Keratinocyte (primary cell): ENCODE measurements at regions not wholly inside any gene's neighbourhood (a gene's known extent, or its start where the extent isn't known, plus 50 kb on each side); places are given as distances from the start of the nearest gene placed in this dataset.
A peak's percentile ranks its signal among the peaks of the same experiment; 100 is the strongest.

Experiments
- DNase-seq: peaks from one replicate; pipeline ENCODE4 v3.0.0-alpha.2; 2011; ENCODE audit warnings: low read depth, missing footprints, low spot score
- FAIRE-seq: peaks from 2 replicates; lab custom pipeline; 2011; peaks lifted over from hg19 to GRCh38; lab: Jason Lieb, UNC
- H2AFZ ChIP-seq: 2 replicates; pipeline ENCODE4 v1.6.0; 2012; ENCODE audit warnings: low read length, control low read depth, inconsistent platforms; ENCODE audit not compliant: control insufficient read depth
- H3K27ac ChIP-seq: 2 replicates; pipeline ENCODE4 v1.5.1; 2011; ENCODE audit warnings: low read length; ENCODE audit not compliant: control insufficient read depth, insufficient read depth
- H3K27me3 ChIP-seq: 3 replicates; pipeline ENCODE4 v1.6.0; 2011; ENCODE audit warnings: low read length; ENCODE audit not compliant: control insufficient read depth, insufficient read depth; ENCODE audit errors: extremely low read depth
- H3K36me3 ChIP-seq, 2 experiments: 2 replicates in 1 of 2; 3 replicates in 1 of 2; pipeline ENCODE4 v1.5.1; 2011; ENCODE audit warnings: low read length in 2 of 2, mild to moderate bottlenecking in 1 of 2; ENCODE audit not compliant: control insufficient read depth in 2 of 2, insufficient read depth in 2 of 2; ENCODE audit errors: extremely low read depth in 1 of 2
- H3K4me1 ChIP-seq: 3 replicates; pipeline ENCODE4 v1.5.1; 2011; ENCODE audit warnings: low read length; ENCODE audit not compliant: control insufficient read depth, insufficient read depth; ENCODE audit errors: extremely low read depth
- H3K4me2 ChIP-seq: 3 replicates; pipeline ENCODE4 v1.6.0; 2011; ENCODE audit warnings: low read depth, low read length; ENCODE audit not compliant: control insufficient read depth, insufficient read depth; ENCODE audit errors: extremely low read depth
- H3K4me3 ChIP-seq, 3 experiments: fragments of 200-600 bp in 1 of 3; sonication (generic) in 1 of 3; 2 replicates in 2 of 3; 3 replicates in 1 of 3; pipeline ENCODE4 v1.5.1; 2011 to 2016; ENCODE audit warnings: low read length in 3 of 3, mild to moderate bottlenecking in 3 of 3, control low read depth in 2 of 3, inconsistent platforms in 1 of 3, low read depth in 1 of 3, mixed read lengths in 1 of 3, mixed run types in 1 of 3, moderate library complexity in 1 of 3; ENCODE audit not compliant: control insufficient read depth in 2 of 3, insufficient read depth in 2 of 3; ENCODE audit errors: extremely low read depth in 1 of 3
- H3K79me2 ChIP-seq: 2 replicates; pipeline ENCODE4 v1.6.0; 2012; ENCODE audit warnings: low read length; ENCODE audit not compliant: control insufficient read depth, insufficient read depth
- H3K9ac ChIP-seq: 3 replicates; pipeline ENCODE4 v1.6.0; 2011; ENCODE audit warnings: low read length; ENCODE audit not compliant: control insufficient read depth, insufficient read depth; ENCODE audit errors: extremely low read depth
- H3K9me1 ChIP-seq: 3 replicates; pipeline ENCODE4 v1.6.0; 2011; ENCODE audit warnings: low read length; ENCODE audit not compliant: control insufficient read depth, insufficient read depth; ENCODE audit errors: extremely low read depth
- H3K9me3 ChIP-seq: 2 replicates; pipeline ENCODE4 v1.5.1; 2012; ENCODE audit warnings: low read depth, low read length; ENCODE audit not compliant: control insufficient read depth
- H4K20me1 ChIP-seq: 3 replicates; pipeline ENCODE4 v1.6.0; 2011; ENCODE audit warnings: low read length; ENCODE audit not compliant: control insufficient read depth, insufficient read depth; ENCODE audit errors: extremely low read depth
- EZH2 ChIP-seq: IDR thresholded peaks from one replicate; pipeline ENCODE4 v1.6.1; 2012; ENCODE audit warnings: inconsistent platforms, mild to moderate bottlenecking, low read length, moderate library complexity
- dilution Hi-C: fragments of 300-500 bp; cut with MboI; formaldehyde crosslinking; loops from one replicate; pipeline ENCODE4 v1.7.0; 2020; ENCODE audit warnings: low sequenced_read_pairs; ENCODE audit not compliant: extremely low pct_ligation_motif_present
- TF ChIP-seq, protein P1 (sequence below), 3 experiments: IDR thresholded peaks in 1 of 3; conservative IDR thresholded peaks in 1 of 3; optimal IDR thresholded peaks in 1 of 3; 2 replicates in 2 of 3; 3 replicates in 1 of 3; pipeline versions ENCODE3 to v1.5.1; 2011; ENCODE audit warnings: low read length in 3 of 3, mild to moderate bottlenecking in 3 of 3, moderate library complexity in 2 of 3, control low read depth in 1 of 3, inconsistent platforms in 1 of 3; ENCODE audit not compliant: insufficient read depth in 2 of 3; ENCODE audit errors: extremely low read depth in 1 of 3

GRCh38 chr20:53806683-53807401 lies 213.2 kb upstream of the ZNF217 start:
- H3K4me2 ChIP-seq: peak overlapping the region; percentile 12
- H2AFZ ChIP-seq: peak overlapping the region; percentile 2
- no peak for DNase-seq
- no peak for FAIRE-seq
- dilution Hi-C loops: no loop called here
- no peak for TF ChIP-seq EZH2
- TF ChIP-seq, protein P1, sequence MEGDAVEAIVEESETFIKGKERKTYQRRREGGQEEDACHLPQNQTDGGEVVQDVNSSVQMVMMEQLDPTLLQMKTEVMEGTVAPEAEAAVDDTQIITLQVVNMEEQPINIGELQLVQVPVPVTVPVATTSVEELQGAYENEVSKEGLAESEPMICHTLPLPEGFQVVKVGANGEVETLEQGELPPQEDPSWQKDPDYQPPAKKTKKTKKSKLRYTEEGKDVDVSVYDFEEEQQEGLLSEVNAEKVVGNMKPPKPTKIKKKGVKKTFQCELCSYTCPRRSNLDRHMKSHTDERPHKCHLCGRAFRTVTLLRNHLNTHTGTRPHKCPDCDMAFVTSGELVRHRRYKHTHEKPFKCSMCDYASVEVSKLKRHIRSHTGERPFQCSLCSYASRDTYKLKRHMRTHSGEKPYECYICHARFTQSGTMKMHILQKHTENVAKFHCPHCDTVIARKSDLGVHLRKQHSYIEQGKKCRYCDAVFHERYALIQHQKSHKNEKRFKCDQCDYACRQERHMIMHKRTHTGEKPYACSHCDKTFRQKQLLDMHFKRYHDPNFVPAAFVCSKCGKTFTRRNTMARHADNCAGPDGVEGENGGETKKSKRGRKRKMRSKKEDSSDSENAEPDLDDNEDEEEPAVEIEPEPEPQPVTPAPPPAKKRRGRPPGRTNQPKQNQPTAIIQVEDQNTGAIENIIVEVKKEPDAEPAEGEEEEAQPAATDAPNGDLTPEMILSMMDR (optimal IDR thresholded peaks at IDR 0.05 in 1 of 3, IDR thresholded peaks at IDR 0.05 in 1 of 3, conservative IDR thresholded peaks at IDR 0.05 in 1 of 3; ENCODE audit: extremely low read depth in 1 of 3, insufficient read depth in 2 of 3, low read length in 3 of 3): no peak
- peaks cover 30% of the 10 kb centered on the region for H3K4me1 ChIP-seq
- no peak overlapping the region for H3K9ac ChIP-seq
- H3K4me3 ChIP-seq: no peak overlapping the region
- H3K9me3 ChIP-seq: no peaks in the 10 kb centered on the region
- H3K27me3 ChIP-seq: no peaks in the 10 kb centered on the region
- no peaks in the 10 kb centered on the region for H3K9me1 ChIP-seq
- H4K20me1 ChIP-seq: no peaks in the 10 kb centered on the region
- H3K27ac ChIP-seq: peak overlapping the region; percentile 95
- no peaks in the 10 kb centered on the region for H3K79me2 ChIP-seq
- H3K36me3 ChIP-seq: no peaks in the 10 kb centered on the region

GRCh38 chr20:53805895-53806384 lies 212.3 kb upstream of the ZNF217 start:
- no peak for TF ChIP-seq EZH2
- Histone ChIP-seq H3K4me1 (peaks cover 39% of the 10 kb centered on the region), H3K9me3 (no peaks in the 10 kb centered on the region), H3K4me3 (no peak overlapping the region), H2AFZ (no peak overlapping the region), H3K4me2 (peak overlapping the region; percentile 57), H3K9ac (peak overlapping the region; percentile 70), H3K27ac (peak overlapping the region; percentile 95), H3K36me3 (no peaks in the 10 kb centered on the region), H3K9me1 (no peaks in the 10 kb centered on the region), H3K27me3 (no peaks in the 10 kb centered on the region), H3K79me2 (no peaks in the 10 kb centered on the region), H4K20me1 (no peaks in the 10 kb centered on the region)
- no peak for FAIRE-seq
- DNase-seq: no peak
- dilution Hi-C loops: no loop called here
